Erythroblast (primary cell): ENCODE measurements at regions not wholly inside any gene's neighbourhood (a gene's known extent, or its start where the extent isn't known, plus 50 kb on each side); places are given as distances from the start of the nearest gene placed in this dataset.

ENCODE experiments used
- GATA1 ChIP-seq: IDR thresholded peaks from 2 replicates; pipeline ENCODE4 v1.6.1; 2011; ENCODE audit warnings: low read depth, mild to moderate bottlenecking, control low read depth, low read length, moderate library complexity
- POLR2A ChIP-seq: IDR thresholded peaks from 2 replicates; pipeline ENCODE4 v1.6.1; 2011; ENCODE audit warnings: mild to moderate bottlenecking, low read length

DNA sequence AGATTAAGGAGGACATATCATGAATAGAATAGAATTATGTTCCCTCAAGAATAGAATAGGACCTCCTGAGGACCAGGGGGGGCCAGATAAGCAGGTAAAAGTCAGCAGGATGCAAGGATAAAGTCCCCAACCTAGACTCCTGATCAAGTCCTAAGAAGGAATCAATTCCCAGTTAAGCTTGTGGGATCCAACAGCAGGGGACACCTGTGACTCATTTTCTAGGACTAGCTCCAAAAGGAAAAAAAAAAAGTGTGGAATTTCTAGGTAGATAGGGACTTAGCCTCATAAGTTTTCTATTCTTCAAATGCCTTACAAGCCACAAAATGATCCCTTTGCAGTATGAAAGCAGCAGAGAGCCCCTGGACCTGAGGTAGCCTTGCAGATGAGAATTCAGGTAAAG is 336.2 kb downstream of the WDR11 start:
- TF ChIP-seq POLR2A: no peak
- TF ChIP-seq GATA1: no peak
